ENCODE measurements at regions not wholly inside any gene's neighbourhood (a gene's known extent, or its start where the extent isn't known, plus 50 kb on each side); places are given as distances from the start of the nearest gene placed in this dataset.

DNA sequence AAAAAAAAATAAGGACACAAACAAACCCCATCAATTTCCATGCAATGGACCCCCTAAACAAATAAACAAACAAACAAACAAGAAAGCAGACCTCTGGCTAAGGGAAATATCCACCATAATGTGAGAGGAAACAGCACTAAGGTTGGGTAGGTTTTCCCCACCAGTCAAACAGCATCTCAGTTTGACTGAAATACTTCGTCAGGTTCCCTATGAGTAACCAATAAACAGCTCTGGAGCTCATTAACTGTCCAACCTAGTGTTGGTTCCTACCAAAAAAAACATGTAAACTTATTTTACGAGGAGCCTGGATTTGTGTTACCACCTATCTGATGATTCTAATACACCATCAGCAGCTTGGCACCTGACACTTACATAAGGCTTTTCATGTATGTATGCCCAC, 198.5 kb upstream of the TARS1 start (continued):
- TF ChIP-seq, protein P1, sequence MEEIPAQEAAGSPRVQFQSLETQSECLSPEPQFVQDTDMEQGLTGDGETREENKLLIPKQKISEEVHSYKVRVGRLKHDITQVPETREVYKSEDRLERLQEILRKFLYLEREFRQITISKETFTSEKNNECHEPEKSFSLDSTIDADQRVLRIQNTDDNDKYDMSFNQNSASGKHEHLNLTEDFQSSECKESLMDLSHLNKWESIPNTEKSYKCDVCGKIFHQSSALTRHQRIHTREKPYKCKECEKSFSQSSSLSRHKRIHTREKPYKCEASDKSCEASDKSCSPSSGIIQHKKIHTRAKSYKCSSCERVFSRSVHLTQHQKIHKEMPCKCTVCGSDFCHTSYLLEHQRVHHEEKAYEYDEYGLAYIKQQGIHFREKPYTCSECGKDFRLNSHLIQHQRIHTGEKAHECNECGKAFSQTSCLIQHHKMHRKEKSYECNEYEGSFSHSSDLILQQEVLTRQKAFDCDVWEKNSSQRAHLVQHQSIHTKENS (CRISPR knock-in tag; IDR thresholded peaks at IDR 0.05) = no peak
- TF ChIP-seq YY1 (IDR thresholded peaks at IDR 0.05; ENCODE audit: borderline replicate concordance in 1 of 3, control insufficient read depth in 1 of 3, extremely low read depth in 1 of 3, insufficient read depth in 3 of 3, insufficient read length in 1 of 3, insufficient replicate concordance in 2 of 3, low read depth in 1 of 3, low read length in 2 of 3) (no peak), FOXM1 (IDR thresholded peaks at IDR 0.05; ENCODE audit: low read depth) (no peak), FOXM1 (CRISPR knock-in tag; IDR thresholded peaks at IDR 0.05; ENCODE audit: low read depth) (no peak), RFX7 (CRISPR knock-in tag; IDR thresholded peaks at IDR 0.05) (no peak)
- TF ChIP-seq, protein P2, sequence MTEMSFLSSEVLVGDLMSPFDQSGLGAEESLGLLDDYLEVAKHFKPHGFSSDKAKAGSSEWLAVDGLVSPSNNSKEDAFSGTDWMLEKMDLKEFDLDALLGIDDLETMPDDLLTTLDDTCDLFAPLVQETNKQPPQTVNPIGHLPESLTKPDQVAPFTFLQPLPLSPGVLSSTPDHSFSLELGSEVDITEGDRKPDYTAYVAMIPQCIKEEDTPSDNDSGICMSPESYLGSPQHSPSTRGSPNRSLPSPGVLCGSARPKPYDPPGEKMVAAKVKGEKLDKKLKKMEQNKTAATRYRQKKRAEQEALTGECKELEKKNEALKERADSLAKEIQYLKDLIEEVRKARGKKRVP (CRISPR knock-in tag; IDR thresholded peaks at IDR 0.05) = no peak

DNA sequence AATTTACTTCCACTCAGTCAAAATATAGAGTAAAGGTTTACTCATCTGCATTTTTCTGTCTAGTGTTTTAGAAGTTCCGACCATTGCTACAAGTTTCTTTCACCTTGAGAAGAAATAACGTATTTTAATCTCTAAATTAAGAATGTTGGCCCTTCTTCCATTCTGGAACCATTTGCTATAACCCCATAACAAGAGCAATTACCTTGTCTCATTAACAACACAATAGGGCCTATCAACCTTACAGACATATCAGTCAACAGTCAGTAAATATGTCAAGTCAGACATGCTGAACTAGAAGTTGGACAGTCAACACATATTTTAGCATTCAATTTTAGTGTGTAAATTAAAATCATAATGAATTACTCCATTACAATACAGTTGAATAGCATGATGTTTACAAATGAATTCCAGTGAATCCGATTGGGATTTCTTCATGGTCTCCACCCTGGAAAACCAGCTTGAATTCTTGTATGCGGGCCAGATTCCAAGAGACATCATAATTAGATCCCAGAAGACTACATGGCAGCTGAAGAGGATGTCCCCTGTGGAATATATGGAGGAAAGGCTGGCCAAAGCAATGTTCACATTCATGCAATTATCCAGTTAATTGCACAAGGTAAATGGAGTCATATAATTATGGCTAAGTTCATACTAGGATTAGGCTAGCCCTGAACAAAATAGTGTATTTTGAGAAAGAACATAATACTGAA, 196.2 kb upstream of the TARS1 start:
- Histone ChIP-seq H4K20me1 (replicated peaks; ENCODE audit: control insufficient read depth, insufficient read depth, low read length) (no peaks in the 10 kb centered on the region), H3K4me2 (ENCODE audit: insufficient read depth, low read length) (no peak overlapping the region), H2AFZ (ENCODE audit: low read depth, low read length) (no peak overlapping the region), H3K9ac (ENCODE audit: insufficient read depth in 1 of 2, low read depth in 2 of 2, low read length in 2 of 2) (no peak overlapping the region), H3K27ac (ENCODE audit: extremely low read depth, low read depth, low read length) (no peak overlapping the region), H3K27me3 (ENCODE audit: control insufficient read depth in 2 of 2, insufficient read depth in 2 of 2, low read length in 2 of 2) (no peaks in the 10 kb centered on the region), H3K4me1 (replicated peaks in 1 of 2; ENCODE audit: control insufficient read depth in 2 of 2, insufficient read depth in 2 of 2, low read length in 2 of 2) (no peaks in the 10 kb centered on the region; a peak in 1 of 5 replicates), H3K79me2 (ENCODE audit: control insufficient read depth, insufficient read depth, low read length) (no peaks in the 10 kb centered on the region), H3K9me3 (replicated peaks; ENCODE audit: control insufficient read depth, insufficient read depth, low read depth, low read length) (peaks cover 2% of the 10 kb centered on the region; the same call in 1 of the 2 replicates), H3K4me3 (no peak overlapping the region), H3K9me1 (ENCODE audit: control insufficient read depth, insufficient read depth, low read length) (no peaks in the 10 kb centered on the region), H3K36me3 (ENCODE audit: control insufficient read depth, insufficient read depth, low read length) (no peaks in the 10 kb centered on the region)
- 12% methylated on average over 4 of the region's 4 CpGs for WGBS (ENCODE audit: insufficient coverage, low coverage, missing lambda C conversion rate)
- no peak for DNase-seq (ENCODE audit: extremely low read depth in 1 of 4, low spot score in 3 of 4)
- ATAC-seq = no peak
- no peak for FAIRE-seq
- ChIA-PET CTCF (ENCODE audit: low intra/inter-chr PET ratio) (no interaction called here), POLR2A (no interaction called here)
- no TSS peak for BruUV-seq (replicated peaks)
- in situ Hi-C loops (cut with MboI) (no loop called here), intact Hi-C loops (cut with micrococcal nuclease) (no loop called here)
- TF ChIP-seq ZNF717 (CRISPR knock-in tag; IDR thresholded peaks at IDR 0.05) (no peak), CBFB (CRISPR knock-in tag; IDR thresholded peaks at IDR 0.05) (no peak)
- TF ChIP-seq, protein P3, sequence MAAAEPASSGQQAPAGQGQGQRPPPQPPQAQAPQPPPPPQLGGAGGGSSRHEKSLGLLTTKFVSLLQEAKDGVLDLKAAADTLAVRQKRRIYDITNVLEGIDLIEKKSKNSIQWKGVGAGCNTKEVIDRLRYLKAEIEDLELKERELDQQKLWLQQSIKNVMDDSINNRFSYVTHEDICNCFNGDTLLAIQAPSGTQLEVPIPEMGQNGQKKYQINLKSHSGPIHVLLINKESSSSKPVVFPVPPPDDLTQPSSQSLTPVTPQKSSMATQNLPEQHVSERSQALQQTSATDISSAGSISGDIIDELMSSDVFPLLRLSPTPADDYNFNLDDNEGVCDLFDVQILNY (CRISPR knock-in tag; IDR thresholded peaks at IDR 0.05) = no peak
- TF ChIP-seq, protein P4, sequence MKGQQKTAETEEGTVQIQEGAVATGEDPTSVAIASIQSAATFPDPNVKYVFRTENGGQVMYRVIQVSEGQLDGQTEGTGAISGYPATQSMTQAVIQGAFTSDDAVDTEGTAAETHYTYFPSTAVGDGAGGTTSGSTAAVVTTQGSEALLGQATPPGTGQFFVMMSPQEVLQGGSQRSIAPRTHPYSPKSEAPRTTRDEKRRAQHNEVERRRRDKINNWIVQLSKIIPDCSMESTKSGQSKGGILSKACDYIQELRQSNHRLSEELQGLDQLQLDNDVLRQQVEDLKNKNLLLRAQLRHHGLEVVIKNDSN (CRISPR knock-in tag; IDR thresholded peaks at IDR 0.05) = no peak
